ENCODE measurements at regions not wholly inside any gene's neighbourhood (a gene's known extent, or its start where the extent isn't known, plus 50 kb on each side); places are given as distances from the start of the nearest gene placed in this dataset.
"Not testable (repeated sequence)": the region's sequence is repeated elsewhere in the genome, so short reads cannot be mapped to it uniquely, and the experiment has no call there.

DNA sequence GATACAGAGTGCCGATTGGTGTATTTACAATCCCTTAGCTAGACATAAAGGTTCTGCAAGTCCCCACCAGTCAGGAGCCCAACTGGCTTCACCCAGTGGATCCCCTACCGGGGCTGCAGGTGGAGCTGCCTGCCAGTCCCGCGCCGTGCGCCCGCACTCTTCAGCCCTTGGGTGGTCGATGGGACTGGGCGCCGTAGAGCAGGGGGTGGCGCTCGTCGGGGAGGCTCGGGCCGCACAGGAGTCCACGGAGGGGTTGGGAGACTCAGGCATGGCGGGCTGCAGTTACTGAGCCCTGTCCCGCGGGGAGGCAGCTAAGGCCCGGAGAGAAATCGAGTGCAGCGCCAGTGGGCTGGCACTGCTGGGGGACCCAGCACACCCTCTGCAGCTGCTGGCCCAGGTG lies 67.4 kb downstream of the FOXF2 start:
- TF ChIP-seq, protein P1, sequence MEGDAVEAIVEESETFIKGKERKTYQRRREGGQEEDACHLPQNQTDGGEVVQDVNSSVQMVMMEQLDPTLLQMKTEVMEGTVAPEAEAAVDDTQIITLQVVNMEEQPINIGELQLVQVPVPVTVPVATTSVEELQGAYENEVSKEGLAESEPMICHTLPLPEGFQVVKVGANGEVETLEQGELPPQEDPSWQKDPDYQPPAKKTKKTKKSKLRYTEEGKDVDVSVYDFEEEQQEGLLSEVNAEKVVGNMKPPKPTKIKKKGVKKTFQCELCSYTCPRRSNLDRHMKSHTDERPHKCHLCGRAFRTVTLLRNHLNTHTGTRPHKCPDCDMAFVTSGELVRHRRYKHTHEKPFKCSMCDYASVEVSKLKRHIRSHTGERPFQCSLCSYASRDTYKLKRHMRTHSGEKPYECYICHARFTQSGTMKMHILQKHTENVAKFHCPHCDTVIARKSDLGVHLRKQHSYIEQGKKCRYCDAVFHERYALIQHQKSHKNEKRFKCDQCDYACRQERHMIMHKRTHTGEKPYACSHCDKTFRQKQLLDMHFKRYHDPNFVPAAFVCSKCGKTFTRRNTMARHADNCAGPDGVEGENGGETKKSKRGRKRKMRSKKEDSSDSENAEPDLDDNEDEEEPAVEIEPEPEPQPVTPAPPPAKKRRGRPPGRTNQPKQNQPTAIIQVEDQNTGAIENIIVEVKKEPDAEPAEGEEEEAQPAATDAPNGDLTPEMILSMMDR (conservative IDR thresholded peaks at IDR 0.05 in 1 of 2, IDR thresholded peaks at IDR 0.05 in 1 of 2; ENCODE audit: extremely low read depth in 1 of 2, insufficient read depth in 1 of 2, low read depth in 1 of 2, low read length in 2 of 2): not testable (repeated sequence)
- TF ChIP-seq EZH2 (IDR thresholded peaks at IDR 0.05; ENCODE audit: borderline replicate concordance, low read length): not testable (repeated sequence)
